AG04449 (cell line): ENCODE measurements at regions not wholly inside any gene's neighbourhood (a gene's known extent, or its start where the extent isn't known, plus 50 kb on each side); places are given as distances from the start of the nearest gene placed in this dataset.

Experiments
- CTCF ChIA-PET: fragments of 350-600 bp; formaldehyde crosslinking; extraction: SDS; loops from one replicate; lab custom pipeline; 2021; ENCODE audit warnings: antibody characterized with exemption; lab: Yijun Ruan, JAX
- POLR2A ChIA-PET: fragments of 400-600, 350-600 bp; formaldehyde crosslinking; extraction: SDS; loops from one replicate; lab custom pipeline; 2020; ENCODE audit warnings: antibody characterized with exemption, inconsistent platforms; lab: Yijun Ruan, JAX
- DNase-seq: peaks from one replicate; pipeline ENCODE4 v3.0.0-alpha.2; 2010; ENCODE audit warnings: low read depth, low spot score
- H3K4me3 ChIP-seq: 2 replicates; pipeline ENCODE4 v1.5.1; 2011; ENCODE audit warnings: low read depth, mild to moderate bottlenecking, control low read depth, low read length
- TF ChIP-seq, protein P1 (sequence below): IDR thresholded peaks from one replicate; pipeline ENCODE4 v1.5.1; 2011; ENCODE audit warnings: mild to moderate bottlenecking, moderate library complexity, low read length, control low read depth, inconsistent platforms; ENCODE audit not compliant: insufficient read depth; ENCODE audit errors: missing control alignments

DNA sequence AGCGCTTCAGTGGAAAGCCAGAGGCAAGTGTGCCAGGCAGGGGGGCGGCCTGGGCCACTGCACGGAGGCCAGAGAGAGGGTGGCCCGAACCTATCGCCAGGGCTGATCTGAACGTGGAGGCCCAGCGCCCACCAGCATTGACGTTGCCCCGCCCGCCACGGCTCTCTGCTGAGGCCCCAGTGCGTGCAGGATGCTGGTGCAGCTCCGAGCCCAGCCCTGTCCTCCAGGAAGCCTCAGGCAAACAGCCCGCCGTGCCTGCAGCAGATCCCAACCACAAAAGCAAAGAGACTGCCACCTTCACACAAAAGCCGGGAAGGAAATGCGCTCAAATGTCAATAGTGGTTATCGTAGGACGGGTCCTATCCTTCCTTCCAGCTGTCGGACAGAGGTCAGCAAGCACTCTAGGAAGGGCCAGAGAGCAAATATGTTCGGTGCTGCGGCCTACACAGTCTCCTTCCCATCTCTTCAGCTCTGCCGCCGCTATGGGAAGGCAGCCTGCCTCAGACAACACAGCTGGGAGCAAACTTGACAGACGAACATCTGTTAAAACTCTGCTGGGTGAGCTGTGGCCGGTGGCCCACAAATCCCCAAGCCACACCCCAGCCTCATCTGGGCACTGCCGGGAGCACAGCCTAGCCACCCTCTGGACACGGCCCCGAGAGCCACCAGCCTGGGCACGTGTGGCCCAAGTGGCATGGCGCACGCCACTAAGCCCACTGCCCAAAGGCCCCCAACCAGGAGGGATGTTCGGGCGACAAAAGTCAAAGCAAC lies 146.2 kb downstream of the CRYBB2 start:
- TF ChIP-seq, protein P1, sequence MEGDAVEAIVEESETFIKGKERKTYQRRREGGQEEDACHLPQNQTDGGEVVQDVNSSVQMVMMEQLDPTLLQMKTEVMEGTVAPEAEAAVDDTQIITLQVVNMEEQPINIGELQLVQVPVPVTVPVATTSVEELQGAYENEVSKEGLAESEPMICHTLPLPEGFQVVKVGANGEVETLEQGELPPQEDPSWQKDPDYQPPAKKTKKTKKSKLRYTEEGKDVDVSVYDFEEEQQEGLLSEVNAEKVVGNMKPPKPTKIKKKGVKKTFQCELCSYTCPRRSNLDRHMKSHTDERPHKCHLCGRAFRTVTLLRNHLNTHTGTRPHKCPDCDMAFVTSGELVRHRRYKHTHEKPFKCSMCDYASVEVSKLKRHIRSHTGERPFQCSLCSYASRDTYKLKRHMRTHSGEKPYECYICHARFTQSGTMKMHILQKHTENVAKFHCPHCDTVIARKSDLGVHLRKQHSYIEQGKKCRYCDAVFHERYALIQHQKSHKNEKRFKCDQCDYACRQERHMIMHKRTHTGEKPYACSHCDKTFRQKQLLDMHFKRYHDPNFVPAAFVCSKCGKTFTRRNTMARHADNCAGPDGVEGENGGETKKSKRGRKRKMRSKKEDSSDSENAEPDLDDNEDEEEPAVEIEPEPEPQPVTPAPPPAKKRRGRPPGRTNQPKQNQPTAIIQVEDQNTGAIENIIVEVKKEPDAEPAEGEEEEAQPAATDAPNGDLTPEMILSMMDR = no peak
- no peak overlapping the region for H3K4me3 ChIP-seq
- POLR2A ChIA-PET = no interaction called here
- CTCF ChIA-PET = interaction anchor here (0.9 kb wide), 1 partner anchor 82 kb away, joined by 3 read pairs; no protein-coding TSS in a partner anchor
- no peak for DNase-seq

DNA sequence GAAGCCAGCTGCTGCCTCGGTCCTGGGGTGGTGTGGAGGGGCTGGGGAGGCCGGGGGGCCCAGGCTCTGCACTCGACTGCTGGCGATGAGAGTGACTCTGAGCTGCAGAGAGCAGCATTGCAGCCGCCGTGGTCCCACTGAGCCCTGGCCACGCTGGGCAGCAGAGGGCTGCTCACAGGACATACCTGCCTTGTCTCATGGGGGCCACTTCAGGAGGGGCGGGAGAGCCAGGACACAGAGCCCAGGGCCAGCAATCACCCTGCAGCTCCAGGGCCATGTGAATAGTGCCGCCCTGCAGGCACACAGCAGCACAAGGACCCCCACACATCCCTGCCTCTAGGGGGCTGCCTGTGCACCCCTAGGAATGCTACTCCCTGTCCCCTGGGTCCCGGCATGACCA lies 147.0 kb downstream of the CRYBB2 start:
- POLR2A ChIA-PET = no interaction called here
- TF ChIP-seq, protein P1 = no peak

DNA sequence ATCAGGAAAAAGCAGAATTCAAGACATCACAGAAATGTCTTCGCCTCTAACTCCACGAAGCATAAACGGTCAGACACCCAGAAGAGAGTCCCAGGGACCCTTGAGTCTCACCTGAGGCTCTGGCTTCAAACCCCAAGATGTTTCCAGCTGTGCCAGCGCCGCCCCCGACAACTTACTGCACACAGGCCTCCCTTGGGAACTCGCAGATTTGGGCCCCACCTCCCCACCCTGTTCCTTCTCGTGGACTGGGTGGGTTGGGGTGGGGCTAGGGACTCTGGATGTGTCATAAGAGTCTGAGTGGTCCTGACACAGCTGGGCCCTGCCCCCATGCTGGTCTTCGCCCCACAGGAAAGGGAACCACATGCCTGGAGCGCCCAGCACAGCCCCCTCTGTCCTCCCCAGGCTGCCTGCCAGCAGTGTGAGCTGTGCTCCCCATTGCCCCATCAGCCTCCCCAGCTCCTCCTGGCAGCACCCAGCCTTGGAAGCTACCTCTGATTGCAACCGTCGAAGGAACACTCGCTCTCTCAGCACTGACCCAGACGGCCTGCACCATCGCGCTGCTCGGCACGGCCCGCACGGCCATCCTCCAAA lies 147.5 kb downstream of the CRYBB2 start:
- POLR2A ChIA-PET = no interaction called here
- TF ChIP-seq, protein P1 = no peak
- no peak for DNase-seq
- H3K4me3 ChIP-seq = no peak overlapping the region
- CTCF ChIA-PET = interaction anchor here (1.5 kb wide), 1 partner anchor 81 kb away, joined by 4 read pairs; no protein-coding TSS in a partner anchor

More for the DNA sequence above, 147.0 kb downstream of the CRYBB2 start:
- no peak overlapping the region for H3K4me3 ChIP-seq
- CTCF ChIA-PET = interaction anchor here (0.9 to 1.5 kb wide), 2 partner anchors 81 kb away, joined by 3 to 4 read pairs; no protein-coding TSS in a partner anchor
- DNase-seq = no peak

GRCh38 chr22:25367756-25368155 lies 148.3 kb downstream of the CRYBB2 start:
- ChIA-PET CTCF (interaction anchor here (0.9 to 1.5 kb wide), 3 partner anchors 10 to 80 kb away, joined by 3 to 4 read pairs (median 3); no protein-coding TSS in a partner anchor), POLR2A (no interaction called here)
- no peak overlapping the region for H3K4me3 ChIP-seq
- TF ChIP-seq, protein P1 = no peak
- no peak for DNase-seq

GRCh38 chr22:25368271-25368670 lies 148.8 kb downstream of the CRYBB2 start:
- ChIA-PET POLR2A (no interaction called here), CTCF (interaction anchor here (0.6 to 1.0 kb wide), 3 partner anchors 10 to 412 kb away, joined by 3 read pairs; no protein-coding TSS in a partner anchor)
- TF ChIP-seq, protein P1 = no peak
- DNase-seq = peak; percentile 23
- no peak overlapping the region for H3K4me3 ChIP-seq

DNA sequence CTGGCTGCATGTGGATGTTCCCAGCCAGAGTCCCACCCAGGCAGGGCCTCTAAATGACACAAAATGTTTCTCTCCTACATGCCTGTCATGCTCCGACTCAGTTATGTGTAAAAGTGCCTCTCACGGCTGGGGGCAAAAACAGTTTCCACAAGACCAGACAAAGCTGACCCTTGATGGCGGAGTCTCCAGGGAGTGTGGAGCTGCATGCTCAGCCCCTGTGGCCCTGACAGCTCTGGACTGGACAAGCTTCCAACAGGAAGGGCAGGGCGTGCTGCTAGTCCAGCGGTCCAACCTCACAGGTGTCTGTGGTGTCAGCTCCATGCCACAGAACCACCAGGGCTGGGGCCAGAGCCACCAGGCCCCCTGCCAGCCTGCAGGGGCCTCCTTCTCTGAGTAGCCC lies 149.6 kb downstream of the CRYBB2 start:
- DNase-seq = no peak
- CTCF ChIA-PET = no interaction called here
- TF ChIP-seq, protein P1 = no peak
- POLR2A ChIA-PET = no interaction called here
- no peak overlapping the region for H3K4me3 ChIP-seq
